CD4-positive, alpha-beta T cell (primary cell): ENCODE measurements at regions not wholly inside any gene's neighbourhood (a gene's known extent, or its start where the extent isn't known, plus 50 kb on each side); places are given as distances from the start of the nearest gene placed in this dataset.

Experiments used
- ATAC-seq: fragments of 200-7000 bp; cut with Tn5 transposase; one replicate; pipeline ENCODE4 v1.10.0; 2022; ENCODE audit warnings: mild to moderate bottlenecking; ENCODE audit not compliant: poor library complexity
- CTCF ChIA-PET: fragments of 350-600 bp; sonication (Branson Sonifier 250); formaldehyde crosslinking; loops from one replicate; lab custom pipeline; 2021; ENCODE audit warnings: antibody characterized with exemption, inconsistent platforms; lab: Charles Lee
- POLR2A ChIA-PET: fragments of 350-600 bp; sonication (Branson Sonifier 250); formaldehyde crosslinking; loops from one replicate; lab custom pipeline; 2021; ENCODE audit warnings: antibody characterized with exemption, inconsistent platforms; lab: Charles Lee
- DNase-seq, 14 experiments: peaks; one replicate each; pipeline ENCODE4 v3.0.0-alpha.2; 2013 to 2020; ENCODE audit warnings: mixed read lengths in 2 of 14
- H3K27ac ChIP-seq, 2 donors: one replicate each; pipeline versions ENCODE4 v1.5.1 to v1.7.0; 2013; ENCODE audit warnings: low read length in 2 of 2, low read depth in 1 of 2, mild to moderate bottlenecking in 1 of 2
- H3K27me3 ChIP-seq, 2 experiments: 1 replicate in 1 of 2; 2 replicates in 1 of 2; pipeline versions ENCODE4 v1.6.1 to v1.7.0; 2013; ENCODE audit warnings: low read length in 2 of 2, control low read depth in 1 of 2, mild to moderate bottlenecking in 1 of 2, moderate library complexity in 1 of 2; ENCODE audit not compliant: insufficient read depth in 2 of 2, control insufficient read depth in 1 of 2
- H3K36me3 ChIP-seq: one replicate; pipeline ENCODE4 v1.6.1; 2013; ENCODE audit warnings: low read length, control low read depth; ENCODE audit not compliant: insufficient read depth
- H3K4me1 ChIP-seq: one replicate; pipeline ENCODE4 v1.6.1; 2013; ENCODE audit warnings: low read length, control low read depth; ENCODE audit not compliant: insufficient read depth
- H3K4me3 ChIP-seq: one replicate; pipeline ENCODE4 v1.5.1; 2013; ENCODE audit warnings: mild to moderate bottlenecking, low read length, moderate library complexity
- H3K9me3 ChIP-seq, 2 experiments: 1 replicate in 1 of 2; 2 replicates in 1 of 2; pipeline versions ENCODE4 v1.6.1 to v1.7.0; 2013; ENCODE audit warnings: low read length in 2 of 2, mild to moderate bottlenecking in 2 of 2, control low read depth in 1 of 2, moderate library complexity in 1 of 2; ENCODE audit not compliant: control insufficient read depth in 1 of 2, insufficient read depth in 1 of 2
- H3K27ac Mint-ChIP-seq: one replicate; pipeline ENCODE4 v1.8.0; 2020; ENCODE audit warnings: mixed read lengths
- H3K27me3 Mint-ChIP-seq: one replicate; pipeline ENCODE4 v1.8.0; 2021; ENCODE audit warnings: mixed read lengths
- H3K36me3 Mint-ChIP-seq: one replicate; pipeline ENCODE4 v1.8.0; 2021; ENCODE audit warnings: low read depth, mixed read lengths
- H3K4me1 Mint-ChIP-seq: one replicate; pipeline ENCODE4 v1.8.0; 2021; ENCODE audit warnings: low read depth, mixed read lengths
- H3K4me3 Mint-ChIP-seq: one replicate; pipeline ENCODE4 v1.8.0; 2020; ENCODE audit warnings: mild to moderate bottlenecking, mixed read lengths
- H3K9me3 Mint-ChIP-seq: one replicate; pipeline ENCODE4 v1.8.0; 2020; ENCODE audit warnings: mixed read lengths
- intact Hi-C, 2 experiments: fragments of 100-400 bp; cut with DNase I in 1 of 2; cut with micrococcal nuclease in 1 of 2; formaldehyde crosslinking; loops; one replicate each; pipeline versions ENCODE4 v1.15.1 to v1.9.0; 2023 to 2025; cut with DNase I, micrococcal nuclease
- TF ChIP-seq, protein P1 (sequence below): fragments of 200-600 bp; IDR thresholded peaks from one replicate; pipeline ENCODE4 v1.8.0; 2022; ENCODE audit warnings: antibody characterized with exemption, mild to moderate bottlenecking

DNA sequence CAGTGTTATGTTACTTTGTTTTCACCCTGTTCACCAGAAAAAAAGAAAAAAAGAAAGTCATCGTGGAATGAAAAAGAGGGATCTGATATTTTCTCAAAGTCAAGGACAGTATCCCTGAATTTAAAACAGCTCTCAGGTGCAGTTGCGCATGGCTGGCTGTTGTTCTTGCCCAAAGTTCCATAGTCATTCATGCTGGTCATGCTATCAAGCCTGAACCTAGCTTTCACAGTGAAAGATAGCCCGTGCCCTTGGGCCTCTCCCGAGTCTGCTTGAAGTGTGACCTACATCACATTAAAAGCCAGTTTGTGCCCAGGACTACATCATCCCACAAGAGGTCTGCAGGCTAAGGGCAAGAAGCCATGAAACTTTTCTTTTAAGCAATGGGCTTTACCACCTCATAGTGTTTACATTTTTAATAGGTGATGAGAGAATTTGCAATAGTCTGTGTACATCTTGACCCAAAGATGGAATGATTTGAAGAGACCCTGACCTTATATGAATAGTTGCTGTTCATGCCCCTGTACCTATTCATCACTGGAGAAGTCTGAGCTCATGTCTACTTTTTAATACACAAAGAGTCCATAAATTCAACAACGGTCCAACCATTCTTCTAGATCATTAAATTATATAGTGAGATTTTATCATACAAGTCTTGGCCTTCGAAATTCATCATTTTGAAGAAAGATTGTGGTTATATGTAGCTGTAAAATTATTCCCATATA lies 522.5 kb upstream of the MCTP2 start:
- Mint-ChIP-seq H3K36me3 (no peaks in the 10 kb centered on the region), H3K27ac (no peak overlapping the region), H3K4me1 (no peaks in the 10 kb centered on the region), H3K9me3 (no peaks in the 10 kb centered on the region), H3K4me3 (no peak overlapping the region), H3K27me3 (no peaks in the 10 kb centered on the region)
- TF ChIP-seq, protein P1, sequence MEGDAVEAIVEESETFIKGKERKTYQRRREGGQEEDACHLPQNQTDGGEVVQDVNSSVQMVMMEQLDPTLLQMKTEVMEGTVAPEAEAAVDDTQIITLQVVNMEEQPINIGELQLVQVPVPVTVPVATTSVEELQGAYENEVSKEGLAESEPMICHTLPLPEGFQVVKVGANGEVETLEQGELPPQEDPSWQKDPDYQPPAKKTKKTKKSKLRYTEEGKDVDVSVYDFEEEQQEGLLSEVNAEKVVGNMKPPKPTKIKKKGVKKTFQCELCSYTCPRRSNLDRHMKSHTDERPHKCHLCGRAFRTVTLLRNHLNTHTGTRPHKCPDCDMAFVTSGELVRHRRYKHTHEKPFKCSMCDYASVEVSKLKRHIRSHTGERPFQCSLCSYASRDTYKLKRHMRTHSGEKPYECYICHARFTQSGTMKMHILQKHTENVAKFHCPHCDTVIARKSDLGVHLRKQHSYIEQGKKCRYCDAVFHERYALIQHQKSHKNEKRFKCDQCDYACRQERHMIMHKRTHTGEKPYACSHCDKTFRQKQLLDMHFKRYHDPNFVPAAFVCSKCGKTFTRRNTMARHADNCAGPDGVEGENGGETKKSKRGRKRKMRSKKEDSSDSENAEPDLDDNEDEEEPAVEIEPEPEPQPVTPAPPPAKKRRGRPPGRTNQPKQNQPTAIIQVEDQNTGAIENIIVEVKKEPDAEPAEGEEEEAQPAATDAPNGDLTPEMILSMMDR, result no peak
- no peak for DNase-seq
- H3K4me3 ChIP-seq, result no peak overlapping the region
- H3K27ac ChIP-seq, result no peak overlapping the region
- H3K36me3 ChIP-seq, result no peaks in the 10 kb centered on the region
- H3K9me3 ChIP-seq, result no peaks in the 10 kb centered on the region
- H3K4me1 ChIP-seq, result no peaks in the 10 kb centered on the region
- no peak for ATAC-seq
- intact Hi-C loops, result no loop called here
- H3K27me3 ChIP-seq, result no peaks in the 10 kb centered on the region
- POLR2A ChIA-PET, result no interaction called here
- CTCF ChIA-PET, result interaction anchor here (1.4 kb wide), 1 partner anchor 11 kb away, joined by 3 read pairs; no protein-coding TSS in a partner anchor

DNA sequence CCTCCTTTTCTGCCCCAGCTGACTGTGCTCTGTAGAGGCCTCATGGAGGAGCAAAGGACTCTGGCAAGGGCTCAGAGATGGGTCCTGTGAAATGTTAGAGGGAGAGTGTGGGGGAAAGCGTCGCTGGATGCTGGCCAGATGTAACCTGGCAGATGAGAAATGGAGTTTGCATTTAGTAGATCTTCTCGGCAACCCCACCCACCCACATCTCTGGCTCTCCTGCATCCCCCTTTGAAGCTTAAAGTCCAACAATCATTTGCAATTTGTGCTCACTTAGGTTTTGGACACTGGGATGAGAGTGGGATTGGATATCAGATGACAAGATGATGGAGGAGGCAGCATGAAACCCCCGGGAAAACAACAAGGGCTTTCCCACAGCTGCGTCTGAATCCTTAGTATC lies 523.6 kb upstream of the MCTP2 start:
- no peaks in the 10 kb centered on the region for H3K4me1 Mint-ChIP-seq
- POLR2A ChIA-PET, result no interaction called here

DNA sequence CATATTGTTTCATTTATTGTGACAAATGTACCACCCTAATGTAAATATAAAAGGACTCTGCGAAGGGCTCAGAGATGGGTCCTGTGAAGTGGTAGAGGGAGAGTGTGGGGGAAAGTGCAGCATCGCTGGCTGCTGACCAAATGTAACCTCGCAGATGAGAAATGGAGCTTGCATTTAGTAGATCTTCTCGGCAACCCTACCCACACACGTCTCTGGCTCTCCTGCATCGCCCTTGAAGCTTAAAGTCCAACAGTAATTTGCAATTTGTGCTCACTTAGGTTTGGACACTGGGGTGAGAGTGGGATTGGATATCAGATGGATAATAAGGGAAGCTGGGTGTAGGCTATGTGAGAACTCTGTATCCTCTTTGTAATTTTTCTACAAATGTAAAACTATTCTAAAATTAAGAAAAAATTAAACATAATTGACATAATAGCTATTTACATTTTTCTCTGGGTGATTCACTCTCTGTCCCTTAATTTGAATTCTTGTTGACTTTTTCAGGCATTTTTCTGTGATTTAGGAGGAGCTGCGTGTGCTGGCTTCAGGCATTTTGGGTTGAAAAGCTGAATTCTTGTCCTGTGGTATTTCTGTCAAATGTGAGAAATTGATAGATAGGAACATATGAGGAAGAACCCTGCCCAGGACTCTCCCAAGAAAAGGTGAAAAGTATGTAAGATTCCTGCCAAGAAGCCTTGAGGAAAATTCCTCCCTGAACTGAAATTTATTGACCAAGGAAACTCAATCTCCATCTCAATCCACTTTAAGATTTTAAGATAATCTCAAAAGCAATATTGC lies 524.7 kb upstream of the MCTP2 start:
- H3K27ac Mint-ChIP-seq, result no peak overlapping the region
- POLR2A ChIA-PET, result no interaction called here
- ATAC-seq (no peak), DNase-seq (no peak)
- Histone ChIP-seq H3K27me3 (no peaks in the 10 kb centered on the region), H3K36me3 (no peaks in the 10 kb centered on the region), H3K9me3 (no peaks in the 10 kb centered on the region), H3K4me1 (no peaks in the 10 kb centered on the region), H3K27ac (no peak overlapping the region), H3K4me3 (no peak overlapping the region)
- CTCF ChIA-PET, result no interaction called here
- TF ChIP-seq, protein P1, result no peak
- no peaks in the 10 kb centered on the region for H3K36me3 Mint-ChIP-seq
- H3K4me3 Mint-ChIP-seq, result no peak overlapping the region
- no peaks in the 10 kb centered on the region for H3K27me3 Mint-ChIP-seq
- no peaks in the 10 kb centered on the region for H3K9me3 Mint-ChIP-seq
- intact Hi-C loops, result no loop called here
- H3K4me1 Mint-ChIP-seq, result no peaks in the 10 kb centered on the region

More for the DNA sequence above, 523.6 kb upstream of the MCTP2 start:
- H3K27ac Mint-ChIP-seq, result no peak overlapping the region
- H3K9me3 Mint-ChIP-seq, result no peaks in the 10 kb centered on the region
- TF ChIP-seq, protein P1, result no peak
- no peak overlapping the region for H3K4me3 Mint-ChIP-seq
- H3K36me3 Mint-ChIP-seq, result no peaks in the 10 kb centered on the region
- no peak for ATAC-seq
- Histone ChIP-seq H3K36me3 (no peaks in the 10 kb centered on the region), H3K27me3 (no peaks in the 10 kb centered on the region), H3K9me3 (no peaks in the 10 kb centered on the region), H3K4me1 (no peaks in the 10 kb centered on the region), H3K27ac (no peak overlapping the region), H3K4me3 (no peak overlapping the region)
- no peak for DNase-seq
- intact Hi-C loops, result no loop called here
- no peaks in the 10 kb centered on the region for H3K27me3 Mint-ChIP-seq
- CTCF ChIA-PET, result no interaction called here
